ENCODE measurements at regions not wholly inside any gene's neighbourhood (a gene's known extent, or its start where the extent isn't known, plus 50 kb on each side); places are given as distances from the start of the nearest gene placed in this dataset.

- CTCF ChIA-PET, result no interaction called here
- no peak for ATAC-seq (ENCODE audit: low read depth)
- WGBS, 2 experiments (ENCODE audit: extremely low coverage in 2 of 2, insufficient read length in 1 of 2), result 17% methylated on average over 1 of the region's 1 CpG; no CpG with 5 or more reads in 1 of the 2 experiments
These were observed 322.4 kb downstream of the LRRC70 start for GRCh38 chr5:62900976-62901375.

More at GRCh38 chr5:62900976-62901375, 322.4 kb downstream of the LRRC70 start:
- Histone ChIP-seq H2BK15ac (ENCODE audit: low read depth, low read length) (no peak overlapping the region), H3K4me2 (ENCODE audit: low read depth, low read length) (no peak overlapping the region), H2AFZ (replicated peaks; ENCODE audit: low read length, poor library complexity) (no peak overlapping the region), H2BK20ac (ENCODE audit: low read depth, low read length) (no peak overlapping the region), H2BK120ac (ENCODE audit: low read depth, low read length) (no peak overlapping the region), H3K4ac (ENCODE audit: low read depth, low read length) (no peak overlapping the region), H4K20me1 (ENCODE audit: insufficient read depth, low read length) (no peaks in the 10 kb centered on the region), H3K56ac (ENCODE audit: extremely low read depth, insufficient read depth, low read length) (no peak overlapping the region), H3K23ac (ENCODE audit: low read depth, low read length) (no peak overlapping the region), H4K8ac (ENCODE audit: low read depth in 2 of 2, low read length in 2 of 2) (no peak overlapping the region), H3K9me1 (ENCODE audit: insufficient read depth, low read length) (no peaks in the 10 kb centered on the region), H3K79me1 (ENCODE audit: low read depth in 1 of 2, low read length in 2 of 2) (no peaks in the 10 kb centered on the region), H3K27me3 (ENCODE audit: control insufficient read depth, insufficient read depth, low read length) (no peaks in the 10 kb centered on the region), H4K5ac (ENCODE audit: low read depth, low read length) (no peak overlapping the region), H2AK9ac (replicated peaks; ENCODE audit: low read depth, low read length, poor library complexity) (no peak overlapping the region), H3K9ac (ENCODE audit: low read depth, low read length) (no peak overlapping the region), H3K27ac (ENCODE audit: insufficient read depth, low read length) (no peak overlapping the region), H3K4me1 (ENCODE audit: control insufficient read depth, insufficient read depth, low read length) (no peaks in the 10 kb centered on the region), H3K14ac (replicated peaks; ENCODE audit: low read depth, low read length) (no peak overlapping the region), H3K18ac (ENCODE audit: low read depth, low read length) (no peak overlapping the region), H3K36me3 (ENCODE audit: control insufficient read depth, insufficient read depth, low read length) (no peaks in the 10 kb centered on the region), H3K4me3 (ENCODE audit: insufficient read depth, low read depth, low read length) (no peak overlapping the region), H3K9me3 (ENCODE audit: control insufficient read depth, insufficient read depth, low read length) (peaks cover 10% of the 10 kb centered on the region), H2AK5ac (ENCODE audit: low read depth, low read length) (no peak overlapping the region), H2BK5ac (ENCODE audit: low read depth, low read length, poor library complexity, severe bottlenecking) (no peak overlapping the region), H4K91ac (ENCODE audit: insufficient read depth, low read depth, low read length) (no peak overlapping the region)
- TF ChIP-seq RCOR1 (IDR thresholded peaks at IDR 0.05; ENCODE audit: insufficient replicate concordance, low read length), result no peak
- TF ChIP-seq MAFK (IDR thresholded peaks at IDR 0.05; ENCODE audit: low read depth, low read length), result no peak
- TF ChIP-seq CTCF (conservative IDR thresholded peaks at IDR 0.05; ENCODE audit: low read depth, low read length), result no peak
- TF ChIP-seq BHLHE40 (IDR thresholded peaks at IDR 0.05; ENCODE audit: low read depth, low read length), result no peak
- TF ChIP-seq FOS (IDR thresholded peaks at IDR 0.05; ENCODE audit: low read depth, low read length), result no peak
- no peak for TF ChIP-seq POLR2A (IDR thresholded peaks at IDR 0.05; ENCODE audit: low read depth, low read length)
- TF ChIP-seq CEBPB (IDR thresholded peaks at IDR 0.05; ENCODE audit: low read depth, low read length), result no peak
- TF ChIP-seq RFX5 (IDR thresholded peaks at IDR 0.05; ENCODE audit: low read depth, low read length), result no peak
- no peak for TF ChIP-seq MAZ (IDR thresholded peaks at IDR 0.05; ENCODE audit: borderline replicate concordance, low read depth, low read length)
- TF ChIP-seq MXI1 (IDR thresholded peaks at IDR 0.05; ENCODE audit: borderline replicate concordance, low read depth, low read length), result no peak
- TF ChIP-seq ELK1 (IDR thresholded peaks at IDR 0.05; ENCODE audit: borderline replicate concordance, low read depth, low read length), result no peak
- TF ChIP-seq USF2 (IDR thresholded peaks at IDR 0.05; ENCODE audit: low read depth, low read length), result no peak
- TF ChIP-seq NFE2L2 (IDR thresholded peaks at IDR 0.05; ENCODE audit: low read depth, low read length), result no peak
- no peak for TF ChIP-seq RAD21 (IDR thresholded peaks at IDR 0.05; ENCODE audit: low read length)
- no peak for TF ChIP-seq CHD1 (IDR thresholded peaks at IDR 0.05; ENCODE audit: low read depth, low read length)
- no peak for TF ChIP-seq SMC3 (IDR thresholded peaks at IDR 0.05; ENCODE audit: low read depth, low read length)
- intact Hi-C loops (cut with micrococcal nuclease) (no loop called here), dilution Hi-C loops (cut with HindIII; ENCODE audit: low sequenced_read_pairs, unreplicated experiment) (no loop called here), in situ Hi-C loops (cut with MboI; ENCODE audit: low sequenced_read_pairs) (no loop called here)
- POLR2A ChIA-PET (ENCODE audit: unreplicated experiment), result no interaction called here
- BruUV-seq (replicated peaks), result no TSS peak
- DNase-seq, result no peak

All from IMR-90 (cell line).